NOMO-1 (cell line): ENCODE measurements at regions not wholly inside any gene's neighbourhood (a gene's known extent, or its start where the extent isn't known, plus 50 kb on each side); places are given as distances from the start of the nearest gene placed in this dataset.

Experiments
- DNase-seq, 2 experiments: peaks; one replicate each; lab custom pipeline; 2025; ENCODE audit not compliant: unreplicated experiment in 2 of 2; lab: John Stamatoyannopoulos, UW

DNA sequence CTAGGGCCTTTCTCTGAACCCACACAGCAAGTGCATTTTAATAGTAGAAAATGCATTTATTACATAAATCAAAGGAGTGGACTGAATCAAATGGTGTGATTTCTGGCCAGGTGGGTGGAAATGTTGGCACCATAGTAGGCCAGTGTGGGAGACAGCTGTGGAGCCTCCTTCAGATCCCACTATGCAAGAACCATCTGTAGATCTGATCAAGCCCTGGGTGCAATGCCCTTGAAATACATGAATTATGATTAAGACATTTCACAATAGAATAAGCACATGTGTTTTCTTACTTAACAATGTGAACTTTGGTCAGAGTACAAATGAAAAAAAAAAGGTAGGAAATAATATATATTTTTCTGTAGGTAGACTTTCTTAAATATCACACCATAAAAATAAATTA lies 204.3 kb downstream of the PCDH7 start:
- DNase-seq, result no peak

DNA sequence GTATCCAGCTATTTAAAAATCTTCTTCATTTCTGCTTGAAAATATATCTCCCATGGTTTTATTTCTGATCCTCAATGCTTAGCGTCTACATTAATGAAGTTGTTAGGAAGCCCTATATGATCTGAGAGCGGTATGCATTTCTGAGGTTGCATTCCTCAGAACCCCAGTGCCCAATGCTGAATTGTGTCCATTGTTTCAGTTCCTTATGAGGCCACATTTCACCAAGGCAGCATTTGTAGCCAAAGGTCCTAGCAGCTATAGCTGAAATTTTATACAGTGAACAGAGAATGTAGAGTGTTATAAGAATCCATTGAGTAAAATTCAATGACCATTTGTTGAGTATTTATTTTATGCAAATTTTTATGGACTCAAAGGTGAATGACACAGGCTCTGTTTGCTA lies 209.5 kb downstream of the PCDH7 start:
- no peak for DNase-seq

DNA sequence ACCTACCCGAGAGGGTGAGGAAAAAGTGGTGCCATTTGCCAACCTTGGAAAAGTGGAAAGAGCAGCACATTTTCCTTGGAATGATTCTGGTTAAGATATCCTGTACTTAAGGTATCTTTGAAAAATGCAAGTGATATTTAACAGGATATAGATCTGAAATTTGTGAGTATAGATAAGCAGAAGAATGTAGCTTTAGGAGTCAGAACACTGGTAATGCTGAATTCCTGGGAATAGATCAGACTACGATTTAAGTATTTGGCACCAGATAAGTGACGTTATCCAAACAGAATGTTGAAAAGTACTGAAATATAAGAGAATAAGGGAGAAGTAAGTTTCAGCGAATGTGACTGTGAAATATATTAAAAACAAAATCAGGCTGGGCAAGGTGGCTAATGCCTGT lies 210.1 kb downstream of the PCDH7 start:
- DNase-seq, result no peak

DNA sequence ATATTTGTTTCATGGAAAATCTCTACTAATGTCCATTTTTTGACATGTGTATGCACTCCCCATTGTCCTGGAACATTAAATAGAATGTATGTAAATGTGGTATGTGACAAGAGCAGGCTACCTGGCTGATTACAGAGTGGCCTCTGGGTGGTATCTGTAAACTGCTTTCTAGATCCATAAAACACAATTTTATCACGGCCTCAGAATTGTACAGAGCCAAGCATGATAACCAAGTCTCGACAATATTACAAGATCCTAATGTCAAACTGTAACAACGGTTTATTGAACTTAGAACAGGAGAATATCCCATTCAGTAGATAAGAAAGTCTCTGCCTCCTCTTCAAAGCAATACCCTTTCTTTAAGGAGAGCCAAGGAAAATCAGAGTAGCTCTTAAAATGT lies 212.4 kb downstream of the PCDH7 start:
- no peak for DNase-seq

DNA sequence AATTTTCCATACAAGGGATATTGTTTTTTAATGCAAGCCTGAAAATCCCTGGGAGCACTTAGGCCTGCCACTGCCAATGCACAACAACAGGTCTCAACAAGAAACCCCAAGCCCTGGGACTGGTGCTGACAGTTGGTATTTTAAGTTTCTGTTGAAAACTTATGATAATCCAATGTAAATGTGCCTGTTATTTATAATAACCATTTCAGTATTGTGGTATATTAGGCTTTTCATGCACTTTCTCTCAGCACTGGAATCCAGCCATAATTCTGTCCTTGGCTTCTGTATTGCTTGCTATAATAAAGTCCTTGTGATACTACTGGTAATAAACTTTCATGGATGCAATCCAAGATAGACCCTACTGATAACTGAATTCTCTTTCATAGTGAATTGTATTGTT lies 218.9 kb downstream of the PCDH7 start:
- DNase-seq, result no peak

DNA sequence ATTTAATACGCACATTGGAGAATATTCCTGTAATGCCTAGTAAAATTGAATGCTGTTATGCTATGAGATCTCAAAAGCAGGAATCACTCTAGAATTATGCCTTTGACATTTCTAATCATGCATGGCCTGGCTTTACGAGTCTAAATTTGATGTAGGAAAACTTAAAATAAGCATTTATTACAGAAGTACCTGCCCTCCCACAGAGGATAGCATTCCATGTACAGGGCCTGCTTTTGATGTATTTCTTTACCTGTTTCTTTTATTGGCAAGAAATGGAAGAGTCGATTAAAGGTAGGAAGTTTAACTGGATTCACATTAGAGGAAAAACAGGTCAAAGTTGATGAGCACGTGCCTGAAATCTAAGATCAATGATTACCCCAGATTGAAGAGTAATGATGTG lies 219.5 kb downstream of the PCDH7 start:
- no peak for DNase-seq

DNA sequence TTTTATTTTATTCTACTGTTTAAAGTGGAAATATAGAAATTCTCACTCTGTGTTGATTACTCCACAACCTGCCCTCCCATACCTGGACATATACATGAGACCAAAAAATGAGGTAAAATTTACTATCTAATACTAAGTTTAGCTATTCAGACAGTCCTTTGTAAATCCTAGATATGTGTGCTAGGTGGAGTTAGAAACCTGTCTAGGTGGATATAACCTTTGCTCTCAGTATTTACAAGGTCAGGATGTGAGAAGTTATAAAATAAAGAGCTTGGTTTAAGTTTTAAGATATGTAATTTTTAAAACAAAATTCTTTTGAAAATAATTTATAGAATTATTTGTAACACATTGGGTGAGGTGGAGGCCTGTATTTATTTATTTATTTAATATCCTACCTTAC lies 221.5 kb downstream of the PCDH7 start:
- no peak for DNase-seq

DNA sequence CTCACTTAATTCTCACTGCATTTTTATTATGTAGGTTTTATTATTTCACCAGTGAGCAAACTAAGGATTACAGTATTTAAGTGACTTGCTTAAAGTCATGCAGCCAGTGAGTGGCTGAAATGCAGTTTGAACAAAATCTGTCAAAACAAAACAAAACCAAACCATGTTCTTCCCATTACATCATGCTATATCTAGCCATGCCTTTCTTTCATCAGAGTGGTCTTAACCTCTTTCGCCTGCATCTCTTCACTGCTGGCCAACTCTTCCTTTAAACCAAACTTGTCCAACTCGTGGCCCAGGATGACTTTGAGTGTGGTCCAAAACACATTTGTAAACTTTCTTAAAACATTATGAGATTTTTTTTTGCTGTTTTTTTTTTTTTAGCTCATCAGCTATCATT lies 223.2 kb downstream of the PCDH7 start:
- no peak for DNase-seq

DNA sequence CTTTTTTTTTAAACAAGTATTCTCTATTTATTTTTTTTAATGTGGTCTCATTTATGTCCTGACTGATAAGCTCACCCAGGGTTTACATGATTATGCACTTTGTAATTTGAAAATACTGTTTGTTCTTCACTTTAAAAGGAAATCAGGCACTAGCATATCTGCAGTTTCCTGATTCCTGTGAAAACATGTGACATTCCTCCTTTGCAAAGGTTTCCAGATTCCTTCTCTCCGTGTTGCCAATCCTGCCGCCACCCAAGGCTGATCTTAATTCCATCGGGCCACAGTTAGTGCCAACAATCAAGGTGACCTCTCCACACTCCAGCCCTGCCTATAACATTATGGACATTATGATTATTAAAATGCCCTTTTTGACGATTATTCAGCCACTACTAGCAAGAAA lies 225.4 kb downstream of the PCDH7 start:
- DNase-seq, result no peak

DNA sequence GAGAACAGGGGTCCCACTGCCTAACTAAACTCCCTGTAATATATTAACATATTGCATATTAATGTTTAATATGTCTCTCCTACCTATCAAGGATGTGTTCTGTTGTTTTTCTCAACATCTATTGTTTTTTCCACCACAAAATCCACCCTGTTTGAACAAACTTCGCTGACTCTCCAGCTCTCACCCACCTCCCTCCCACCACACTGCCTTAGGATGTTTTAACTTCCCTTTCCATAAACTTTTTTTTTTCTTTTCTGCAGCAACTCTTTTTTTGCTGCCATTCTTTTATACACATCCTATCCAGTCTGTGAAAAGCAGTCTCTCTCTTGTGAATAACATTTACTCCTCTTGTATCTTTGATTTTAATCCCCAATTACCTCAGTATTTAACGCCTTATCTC lies 226.1 kb downstream of the PCDH7 start:
- DNase-seq, result no peak

DNA sequence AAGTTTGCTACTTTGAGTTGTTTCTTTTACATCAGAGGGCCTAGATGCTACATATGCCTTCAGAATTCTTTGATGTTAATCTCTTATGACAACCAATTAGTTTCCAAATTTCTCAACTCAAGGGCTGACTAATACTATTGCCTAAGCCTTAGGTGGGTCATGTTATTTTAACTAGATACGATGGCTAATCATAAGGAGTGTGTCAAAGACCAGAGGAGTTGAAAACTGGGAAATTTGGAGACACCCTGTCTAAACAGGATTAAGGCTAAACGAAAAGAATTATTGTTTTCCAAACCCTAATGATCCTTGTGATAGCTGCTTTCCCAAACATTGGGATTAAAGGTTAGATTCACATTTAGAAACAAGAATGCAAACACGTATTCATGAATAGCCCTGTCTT lies 228.5 kb downstream of the PCDH7 start:
- DNase-seq, result no peak

DNA sequence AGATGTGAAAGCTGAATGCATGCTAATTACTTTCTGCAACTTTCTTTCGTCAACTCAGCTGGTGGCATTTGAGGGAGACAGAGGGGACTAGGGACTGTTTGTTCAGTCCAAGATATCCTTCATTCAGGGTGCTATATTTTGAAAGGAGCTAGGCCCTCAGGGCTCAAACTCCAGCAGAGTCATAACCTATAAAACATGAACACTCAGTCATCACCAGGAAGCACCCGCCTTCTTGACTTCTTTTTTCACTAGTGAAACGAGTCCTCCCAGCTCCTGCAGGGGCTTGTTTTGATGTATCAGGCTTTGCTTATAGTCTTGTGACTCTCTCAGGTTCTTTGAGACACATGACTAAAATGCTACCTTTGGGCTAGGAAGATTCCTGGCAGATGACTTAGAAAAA lies 230.6 kb downstream of the PCDH7 start:
- no peak for DNase-seq

DNA sequence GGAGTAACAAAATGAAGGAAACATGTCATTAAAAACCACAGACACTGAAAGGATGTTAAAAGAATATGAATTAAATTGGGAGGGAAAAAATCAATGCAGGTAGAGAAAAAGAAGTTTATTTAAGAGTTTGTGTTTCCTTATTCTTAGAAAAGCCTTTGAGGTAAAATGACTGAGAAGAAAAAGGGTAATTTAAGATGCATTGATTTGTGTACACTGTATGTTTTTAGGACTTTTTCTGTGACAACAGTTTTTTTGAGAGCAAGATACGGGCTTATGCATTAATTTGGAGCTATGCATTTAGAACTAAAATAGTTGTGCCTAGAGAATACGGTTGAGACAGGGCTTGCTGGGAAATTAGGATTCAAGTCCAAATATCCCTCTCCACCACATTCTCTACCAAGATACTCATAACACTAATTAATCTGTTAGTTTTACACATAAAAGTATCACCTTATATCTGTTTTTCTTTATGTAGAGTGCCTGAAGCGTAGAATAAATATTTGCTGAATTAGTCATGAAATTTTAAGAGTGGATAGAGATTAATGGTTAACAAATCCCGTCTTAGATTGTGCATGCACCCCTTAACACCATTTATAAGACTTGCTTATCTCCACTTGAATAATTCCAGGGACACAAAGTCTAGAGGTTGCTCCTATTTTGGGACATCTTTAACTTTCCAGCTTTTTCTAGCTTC lies 232.5 kb downstream of the PCDH7 start:
- no peak for DNase-seq

DNA sequence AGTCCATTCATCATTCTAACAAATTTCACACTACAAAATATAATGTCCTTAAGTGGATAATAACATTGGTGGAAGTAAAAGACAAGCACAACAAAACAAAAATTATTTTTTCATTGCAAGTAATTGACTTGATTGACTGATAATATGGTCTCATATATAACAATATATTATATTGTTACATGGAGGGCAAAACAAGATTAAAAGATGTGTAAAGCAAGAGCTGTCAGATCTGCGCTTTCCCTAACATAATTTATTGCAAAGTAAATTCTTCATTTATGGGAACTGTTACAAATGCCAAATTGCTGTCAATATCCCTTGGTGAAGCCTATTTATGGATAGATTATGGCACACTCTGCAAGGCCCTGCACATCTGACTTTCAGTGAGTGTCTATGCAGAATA lies 233.6 kb downstream of the PCDH7 start:
- DNase-seq, result no peak

DNA sequence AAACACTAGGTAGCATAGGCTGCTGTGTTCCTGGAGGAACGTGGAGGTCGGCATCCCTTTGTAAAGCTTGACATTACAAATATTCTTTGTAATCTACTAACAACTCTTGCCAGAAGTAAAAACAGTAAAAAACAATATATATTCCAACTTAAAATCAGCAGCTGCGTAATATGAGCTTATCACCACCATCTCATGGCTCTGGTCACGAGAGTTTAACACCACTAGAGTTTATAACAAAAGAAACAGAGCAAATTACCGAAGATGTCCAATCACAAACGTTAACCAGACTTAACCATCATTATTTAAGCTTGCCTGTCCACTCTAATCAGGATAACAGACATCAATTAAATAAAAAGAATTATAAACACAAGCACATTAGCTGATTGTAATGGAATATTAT lies 236.7 kb downstream of the PCDH7 start:
- DNase-seq, result no peak

DNA sequence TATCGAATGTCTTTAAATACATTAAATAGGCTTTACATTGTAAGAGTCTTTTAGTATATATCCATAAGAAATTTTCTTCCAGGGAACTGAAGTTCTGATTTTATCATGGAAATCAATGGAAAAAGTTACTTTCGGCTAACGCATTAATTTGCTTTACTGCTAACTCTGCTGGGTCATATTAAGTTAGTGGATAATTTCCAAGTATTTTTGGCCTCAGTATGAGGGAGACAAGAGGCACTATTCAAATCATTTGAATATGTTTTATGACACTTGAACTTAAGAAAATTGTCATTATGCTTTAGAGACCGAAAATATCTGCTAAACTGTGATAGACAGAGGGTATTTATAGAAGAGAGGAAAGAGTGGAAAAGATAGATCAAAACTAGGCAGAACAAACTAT lies 237.5 kb downstream of the PCDH7 start:
- no peak for DNase-seq

DNA sequence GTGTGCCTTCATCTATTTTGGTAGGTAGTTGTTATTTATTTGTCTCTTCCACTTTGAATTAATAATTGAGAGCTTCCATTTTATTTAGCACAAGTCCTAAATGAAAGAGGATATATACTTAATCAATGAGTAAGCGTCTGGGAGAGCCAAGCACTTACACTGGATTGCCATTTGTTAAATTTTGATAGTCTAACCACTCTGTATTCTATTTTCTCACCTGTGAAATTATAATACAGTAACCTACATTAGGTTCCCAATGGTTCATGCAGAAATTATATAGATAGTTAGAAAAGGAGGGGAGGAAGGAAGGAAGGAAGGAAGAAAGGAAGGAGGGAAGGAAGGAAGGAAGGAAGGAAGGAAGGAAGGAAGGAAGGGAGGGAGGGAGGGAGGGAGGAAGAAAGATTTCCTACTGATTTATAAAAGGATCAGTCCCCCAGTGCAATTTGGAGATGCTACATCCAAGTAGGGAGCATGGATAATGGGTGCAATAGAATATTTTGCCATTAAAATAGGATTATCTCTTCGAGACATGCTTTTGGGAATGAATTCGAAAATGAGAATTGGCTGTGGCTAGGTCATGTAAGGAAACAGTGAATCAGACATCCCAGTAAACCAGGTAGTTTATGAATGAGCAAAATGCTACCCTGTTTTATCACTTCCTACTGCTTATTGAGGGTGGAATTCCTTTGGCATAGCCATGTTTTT lies 239.8 kb downstream of the PCDH7 start:
- no peak for DNase-seq

DNA sequence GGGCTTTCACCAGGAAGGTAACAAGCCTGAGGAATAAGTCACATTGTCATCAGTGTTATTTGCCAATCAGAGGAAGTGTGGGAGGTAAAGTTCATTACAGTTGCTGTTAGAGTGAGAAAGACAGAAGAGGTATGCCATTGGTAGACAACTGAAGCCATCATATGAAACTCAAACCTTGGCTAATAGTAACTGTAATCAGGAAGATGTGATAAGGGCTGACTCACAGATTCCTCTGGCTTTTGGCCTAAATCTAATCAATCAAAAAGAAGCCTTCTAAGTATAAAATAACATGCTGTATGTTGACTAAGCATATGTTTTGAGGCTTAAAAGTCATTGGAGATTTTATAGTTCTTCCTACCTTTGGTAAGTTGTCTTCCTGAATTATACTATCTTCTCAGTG lies 242.8 kb downstream of the PCDH7 start:
- DNase-seq, result no peak

DNA sequence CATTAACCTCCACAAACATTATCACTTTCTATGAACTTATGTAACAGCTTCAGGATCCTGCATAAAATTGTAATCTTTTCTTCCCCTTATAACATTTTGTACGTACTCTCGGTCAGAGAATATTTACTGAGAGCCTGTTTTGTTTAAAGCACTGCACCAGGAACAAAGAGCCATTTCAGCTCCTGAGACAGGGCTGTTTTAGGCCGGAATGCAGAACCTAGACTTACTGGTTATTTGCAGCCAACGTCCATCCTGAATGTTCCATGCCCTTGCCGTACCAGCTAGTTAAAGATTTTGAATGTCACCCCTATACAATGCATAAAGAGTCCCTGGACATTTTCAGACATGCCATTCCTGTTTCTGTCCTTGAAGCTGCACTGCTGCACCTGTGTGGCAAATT lies 248.8 kb downstream of the PCDH7 start:
- DNase-seq, result no peak

DNA sequence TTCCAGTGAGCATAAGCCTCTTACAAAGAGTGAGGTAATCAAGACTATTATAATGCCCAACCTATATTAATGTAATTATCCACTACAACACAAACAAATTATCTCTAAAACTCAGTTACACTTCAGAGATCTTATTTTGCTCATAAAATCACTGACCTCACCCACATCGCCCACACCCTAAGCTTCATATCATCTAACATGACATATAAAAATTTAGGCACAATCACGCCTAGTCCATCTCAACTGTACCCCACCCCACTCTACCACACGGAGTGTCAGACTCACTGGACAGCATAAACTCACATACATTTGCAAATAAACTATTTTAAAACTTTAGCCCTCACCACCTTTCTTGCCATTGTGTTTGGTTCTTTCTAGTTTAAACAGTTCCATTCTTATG lies 252.4 kb downstream of the PCDH7 start:
- DNase-seq, result no peak

DNA sequence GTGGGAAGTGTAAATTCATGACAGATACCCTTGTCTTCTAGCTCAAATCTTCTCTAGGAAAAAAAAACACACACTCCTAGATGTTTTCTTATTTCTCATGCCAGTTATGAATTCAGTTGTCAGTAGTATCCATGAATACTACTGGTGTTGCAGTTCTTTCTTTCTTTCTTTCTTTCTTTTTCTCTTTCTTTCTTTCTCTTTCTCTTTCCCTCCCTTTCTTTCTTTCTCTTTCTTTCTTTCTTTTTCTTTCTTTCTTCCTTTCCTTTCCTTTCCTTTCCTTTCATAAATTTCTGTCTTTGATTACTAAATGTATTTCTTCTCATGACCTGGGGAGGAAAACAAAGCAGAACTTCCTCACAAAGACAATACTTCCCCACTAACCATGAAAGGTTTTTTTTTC lies 253.8 kb downstream of the PCDH7 start:
- no peak for DNase-seq

DNA sequence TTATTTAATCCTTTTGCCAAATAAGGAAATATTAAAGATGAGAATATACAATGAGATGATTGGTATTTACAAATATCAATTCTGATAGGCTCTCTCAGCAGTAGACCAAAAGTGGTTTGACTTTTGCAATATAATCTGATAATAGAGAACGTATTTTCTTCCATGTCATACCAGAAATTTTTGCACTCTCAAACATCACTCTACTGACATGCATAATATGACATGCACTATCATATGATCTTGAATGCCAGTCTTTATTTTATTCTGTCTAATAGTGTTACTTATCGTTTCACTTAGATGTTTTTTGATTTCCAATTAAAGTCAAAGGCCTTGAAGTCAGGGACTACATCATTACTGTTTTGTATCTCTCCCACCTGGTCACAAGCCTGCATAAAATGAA lies 259.2 kb downstream of the PCDH7 start:
- no peak for DNase-seq

DNA sequence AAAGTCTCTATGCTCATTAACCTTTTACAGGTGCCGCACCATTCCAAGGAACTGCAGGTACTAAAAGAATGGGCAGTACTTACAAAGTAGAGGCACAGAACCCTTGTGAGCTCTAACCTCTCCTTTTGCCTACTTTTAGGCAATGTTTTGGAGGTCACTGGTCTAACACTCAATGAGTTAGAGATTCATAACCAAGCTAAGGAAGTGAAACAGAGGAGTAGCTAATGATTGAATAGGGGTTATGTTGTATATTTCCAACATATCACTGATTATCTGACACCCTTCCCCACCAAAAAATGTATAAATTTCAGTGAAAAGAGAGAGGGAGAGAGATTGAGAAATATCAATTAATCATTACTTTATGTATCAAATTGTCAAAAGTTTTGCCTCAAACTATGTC lies 269.3 kb downstream of the PCDH7 start:
- no peak for DNase-seq
